ENCODE measurements at regions not wholly inside any gene's neighbourhood (a gene's known extent, or its start where the extent isn't known, plus 50 kb on each side); places are given as distances from the start of the nearest gene placed in this dataset.

- no peaks in the 10 kb centered on the region for H3K4me1 Mint-ChIP-seq (ENCODE audit: low read depth, unreplicated experiment)
- peaks cover 9% of the 10 kb centered on the region for H3K9me3 Mint-ChIP-seq (ENCODE audit: low read depth, unreplicated experiment)
- no TSS peak for BruUV-seq (replicated peaks)
- no peak for TF ChIP-seq CTCF (IDR thresholded peaks at IDR 0.05; ENCODE audit: unreplicated experiment)
- H3K36me3 Mint-ChIP-seq (ENCODE audit: insufficient read depth, unreplicated experiment): no peaks in the 10 kb centered on the region
- H3K27ac Mint-ChIP-seq (ENCODE audit: unreplicated experiment): no peak overlapping the region
- CTCF ChIA-PET: interaction anchor here (1.0 kb wide), 1 partner anchor 41 kb away, joined by 3 read pairs; no protein-coding TSS in a partner anchor
- H3K4me3 Mint-ChIP-seq (ENCODE audit: low read depth, unreplicated experiment): no peak overlapping the region
- DNase-seq: no peak
- intact Hi-C loops (cut with micrococcal nuclease; ENCODE audit: unreplicated experiment): no loop called here
- no peaks in the 10 kb centered on the region for H3K27me3 Mint-ChIP-seq (ENCODE audit: unreplicated experiment)
Measured at GRCh38 chr18:34620258-34620861, 89.7 kb upstream of the DTNA start.

DNA sequence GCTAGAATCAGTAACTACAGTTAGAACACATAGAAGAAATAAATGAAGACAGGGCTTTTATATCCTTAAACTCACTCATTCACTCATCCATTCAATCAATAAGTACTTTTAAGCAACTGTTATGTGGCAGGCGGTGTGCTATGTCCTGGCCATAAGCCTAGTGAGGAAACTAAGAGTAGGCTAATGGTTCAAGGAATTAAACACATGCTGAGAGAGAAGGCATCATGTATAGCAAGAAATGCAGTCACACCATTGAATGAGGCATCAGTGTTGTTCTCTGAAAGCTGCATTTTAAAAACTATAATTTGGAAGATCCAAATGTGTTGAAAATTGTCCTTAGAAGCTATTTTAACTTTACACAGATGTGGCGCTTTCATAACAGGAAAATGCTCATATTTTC, 86.5 kb upstream of the DTNA start:
- no TSS peak for BruUV-seq (replicated peaks)
- CTCF ChIA-PET: no interaction called here
- TF ChIP-seq CTCF (IDR thresholded peaks at IDR 0.05; ENCODE audit: unreplicated experiment): no peak

GRCh38 chr18:34624551-34624950, 85.5 kb upstream of the DTNA start:
- CTCF ChIA-PET: no interaction called here
- intact Hi-C loops (cut with micrococcal nuclease; ENCODE audit: unreplicated experiment): no loop called here
- BruUV-seq (replicated peaks): no TSS peak
- H3K36me3 Mint-ChIP-seq (ENCODE audit: insufficient read depth, unreplicated experiment): no peaks in the 10 kb centered on the region
- H3K27ac Mint-ChIP-seq (ENCODE audit: unreplicated experiment): no peak overlapping the region
- no peaks in the 10 kb centered on the region for H3K27me3 Mint-ChIP-seq (ENCODE audit: unreplicated experiment)
- no peak overlapping the region for H3K4me3 Mint-ChIP-seq (ENCODE audit: low read depth, unreplicated experiment)
- H3K4me1 Mint-ChIP-seq (ENCODE audit: low read depth, unreplicated experiment): no peaks in the 10 kb centered on the region
- TF ChIP-seq CTCF (IDR thresholded peaks at IDR 0.05; ENCODE audit: unreplicated experiment): no peak
- no peak for DNase-seq
- H3K9me3 Mint-ChIP-seq (ENCODE audit: low read depth, unreplicated experiment): peaks cover 5% of the 10 kb centered on the region

More for the DNA sequence above, 86.5 kb upstream of the DTNA start:
- Mint-ChIP-seq H3K27ac (ENCODE audit: unreplicated experiment) (no peak overlapping the region), H3K9me3 (ENCODE audit: low read depth, unreplicated experiment) (peaks cover 9% of the 10 kb centered on the region), H3K4me1 (ENCODE audit: low read depth, unreplicated experiment) (no peaks in the 10 kb centered on the region), H3K4me3 (ENCODE audit: low read depth, unreplicated experiment) (no peak overlapping the region), H3K36me3 (ENCODE audit: insufficient read depth, unreplicated experiment) (no peaks in the 10 kb centered on the region), H3K27me3 (ENCODE audit: unreplicated experiment) (no peaks in the 10 kb centered on the region)
- intact Hi-C loops (cut with micrococcal nuclease; ENCODE audit: unreplicated experiment): no loop called here
- DNase-seq: no peak

DNA sequence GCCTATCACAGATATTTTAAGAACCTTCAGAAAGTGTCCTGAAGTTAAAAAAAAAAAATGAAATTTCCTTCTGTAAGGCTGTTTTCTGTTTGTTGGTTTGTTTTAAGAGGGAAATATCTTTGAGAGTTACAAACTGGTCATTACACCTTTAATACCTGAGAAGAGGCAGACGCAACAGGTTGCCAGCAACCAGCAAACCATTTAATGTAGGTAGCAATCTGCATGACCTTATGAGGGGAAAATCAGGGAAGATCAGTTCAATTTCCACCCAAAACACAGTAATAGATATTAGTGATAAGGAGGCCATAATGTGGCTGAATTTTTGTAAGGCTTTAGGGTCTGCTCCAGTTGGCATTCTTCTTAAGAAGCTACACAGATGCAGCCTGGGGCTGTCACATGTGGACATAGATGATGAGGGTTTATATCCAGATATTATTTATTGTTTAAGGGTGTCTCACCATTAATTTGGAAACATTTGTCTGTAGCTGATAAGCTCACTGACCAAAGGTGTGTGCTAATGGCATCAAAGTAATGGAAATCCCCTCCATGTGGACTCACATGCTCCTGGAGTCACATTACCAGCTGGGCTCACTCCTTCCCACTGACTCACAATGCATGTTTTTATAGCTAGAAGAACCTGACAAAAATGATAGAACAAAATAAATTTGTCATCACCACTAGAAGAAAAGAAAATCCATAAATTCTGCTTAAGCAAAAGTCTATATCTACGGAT, 83.5 kb upstream of the DTNA start:
- CTCF ChIA-PET: interaction anchor here (0.7 kb wide), 1 partner anchor 1187 kb away, joined by 3 read pairs; no protein-coding TSS in a partner anchor

More for the DNA sequence above, 83.5 kb upstream of the DTNA start:
- no peaks in the 10 kb centered on the region for H3K36me3 Mint-ChIP-seq (ENCODE audit: insufficient read depth, unreplicated experiment)
- H3K9me3 Mint-ChIP-seq (ENCODE audit: low read depth, unreplicated experiment): no peaks in the 10 kb centered on the region
- DNase-seq: no peak
- no TSS peak for BruUV-seq (replicated peaks)
- no peak overlapping the region for H3K27ac Mint-ChIP-seq (ENCODE audit: unreplicated experiment)
- no peak for TF ChIP-seq CTCF (IDR thresholded peaks at IDR 0.05; ENCODE audit: unreplicated experiment)
- H3K4me1 Mint-ChIP-seq (ENCODE audit: low read depth, unreplicated experiment): no peaks in the 10 kb centered on the region
- intact Hi-C loops (cut with micrococcal nuclease; ENCODE audit: unreplicated experiment): no loop called here
- no peak overlapping the region for H3K4me3 Mint-ChIP-seq (ENCODE audit: low read depth, unreplicated experiment)
- H3K27me3 Mint-ChIP-seq (ENCODE audit: unreplicated experiment): no peaks in the 10 kb centered on the region
